B cell (primary cell): ENCODE measurements at regions not wholly inside any gene's neighbourhood (a gene's known extent, or its start where the extent isn't known, plus 50 kb on each side); places are given as distances from the start of the nearest gene placed in this dataset.

Experiments used
- ATAC-seq: fragments of 200-7000 bp; cut with Tn5 transposase; one replicate; pipeline ENCODE4 v1.10.0; 2021; ENCODE audit warnings: low read depth, mild to moderate bottlenecking, moderate number of reproducible peaks, moderate library complexity
- CTCF ChIA-PET: fragments of 350-600 bp; sonication (Branson Sonifier 250); formaldehyde crosslinking; loops from one replicate; lab custom pipeline; 2021; ENCODE audit warnings: antibody characterized with exemption, inconsistent platforms; lab: Charles Lee
- POLR2A ChIA-PET: fragments of 350-600 bp; sonication (Branson Sonifier 250); formaldehyde crosslinking; loops from one replicate; lab custom pipeline; 2021; ENCODE audit warnings: antibody characterized with exemption; lab: Charles Lee
- DNase-seq: peaks from one replicate; pipeline ENCODE4 v3.0.0; 2013
- H2AFZ ChIP-seq: 2 replicates; pipeline ENCODE4 v1.6.1; 2012; ENCODE audit warnings: mild to moderate bottlenecking, low read depth, low read length; ENCODE audit not compliant: insufficient read depth, poor library complexity, severe bottlenecking
- H3K27ac ChIP-seq, 2 donors: 1 replicate in 1 of 2; 2 replicates in 1 of 2; pipeline ENCODE4 v1.5.1; 2012 to 2013; ENCODE audit warnings: low read length in 2 of 2, mild to moderate bottlenecking in 2 of 2, moderate library complexity in 1 of 2
- H3K27me3 ChIP-seq, 4 experiments: fragments of 200-600 bp in 1 of 4; sonication (generic) in 1 of 4; replicated peaks in 1 of 4; 1 replicate in 2 of 4; 2 replicates in 2 of 4; pipeline versions ENCODE4 v1.6.1 to v1.7.0; 2013 to 2016; ENCODE audit warnings: low read length in 3 of 4, mild to moderate bottlenecking in 2 of 4, mixed read lengths in 1 of 4, moderate library complexity in 1 of 4; ENCODE audit not compliant: insufficient read depth in 4 of 4, control insufficient read depth in 3 of 4; ENCODE audit errors: control extremely low read depth in 1 of 4
- H3K36me3 ChIP-seq, 2 experiments: replicated peaks in 1 of 2; 1 replicate in 1 of 2; 2 replicates in 1 of 2; pipeline versions ENCODE4 v1.6.1 to v1.7.1; 2013; ENCODE audit warnings: low read length in 1 of 2; ENCODE audit not compliant: insufficient read depth in 2 of 2, control insufficient read depth in 1 of 2; ENCODE audit errors: control extremely low read depth in 1 of 2, extremely low read depth in 1 of 2
- H3K4me1 ChIP-seq, 2 donors: fragments of 200-600 bp in 1 of 2; sonication (generic) in 1 of 2; 1 replicate in 1 of 2; 2 replicates in 1 of 2; pipeline versions ENCODE4 v1.5.1 to v1.6.1; 2013 to 2017; ENCODE audit warnings: low read length in 2 of 2; ENCODE audit not compliant: control insufficient read depth in 2 of 2, insufficient read depth in 2 of 2
- H3K4me2 ChIP-seq: replicated peaks from 2 replicates; pipeline ENCODE3; 2012; ENCODE audit warnings: mild to moderate bottlenecking, low read depth, low read length; ENCODE audit not compliant: poor library complexity, severe bottlenecking
- H3K4me3 ChIP-seq, 5 experiments: fragments of 200-600 bp in 1 of 5; sonication (generic) in 1 of 5; 1 replicate in 3 of 5; 2 replicates in 2 of 5; pipeline versions ENCODE4 v1.5.1 to v1.7.0; 2011 to 2016; ENCODE audit warnings: low read length in 4 of 5, mild to moderate bottlenecking in 4 of 5, low read depth in 2 of 5, control low read depth in 1 of 5, moderate library complexity in 1 of 5; ENCODE audit not compliant: insufficient read depth in 1 of 5; ENCODE audit errors: control extremely low read depth in 1 of 5, extremely low read depth in 1 of 5
- H3K79me2 ChIP-seq: fragments of 200-600 bp; sonication (generic); one replicate; pipeline ENCODE4 v1.6.0; 2016; ENCODE audit warnings: low read length; ENCODE audit not compliant: control insufficient read depth, insufficient read depth
- H3K9ac ChIP-seq: fragments of 200-600 bp; sonication (generic); 2 replicates; pipeline ENCODE4 v1.6.1; 2017; ENCODE audit warnings: mild to moderate bottlenecking, low read length, moderate library complexity
- H3K9me3 ChIP-seq, 3 donors: one replicate each; pipeline versions ENCODE4 v1.6.1 to v1.7.1; 2013; ENCODE audit warnings: low read length in 2 of 3; ENCODE audit not compliant: control insufficient read depth in 2 of 3, insufficient read depth in 1 of 3; ENCODE audit errors: control extremely low read depth in 1 of 3
- H4K20me1 ChIP-seq: 2 replicates; pipeline ENCODE4 v1.6.0; 2012; ENCODE audit warnings: mild to moderate bottlenecking, low read length; ENCODE audit not compliant: insufficient read depth, control insufficient read depth, poor library complexity, severe bottlenecking
- H3K27ac Mint-ChIP-seq: one replicate; pipeline ENCODE4 v1.8.0; 2021; ENCODE audit warnings: mixed read lengths
- H3K27me3 Mint-ChIP-seq: one replicate; pipeline ENCODE4 v1.8.0; 2021; ENCODE audit warnings: mixed read lengths
- H3K4me1 Mint-ChIP-seq: one replicate; pipeline ENCODE4 v1.8.0; 2021; ENCODE audit warnings: mixed read lengths
- H3K4me3 Mint-ChIP-seq: one replicate; pipeline ENCODE4 v1.8.0; 2021; ENCODE audit warnings: mixed read lengths
- H3K9me3 Mint-ChIP-seq: one replicate; pipeline ENCODE4 v1.8.0; 2022; ENCODE audit warnings: mixed read lengths; ENCODE audit not compliant: insufficient read depth
- EZH2 ChIP-seq: IDR thresholded peaks from 2 replicates; pipeline ENCODE4 v1.6.1; 2012; ENCODE audit warnings: borderline replicate concordance, low read depth, mild to moderate bottlenecking, moderate library complexity, low read length; ENCODE audit not compliant: insufficient read depth, poor library complexity, severe bottlenecking
- WGBS: methylation state at CpG from one replicate; pipeline ENCODE4 v1.1.5; 2013; ENCODE audit warnings: missing lambda C conversion rate; ENCODE audit not compliant: insufficient coverage; 5-methylcytosine and 5-hydroxymethylcytosine counted together
- intact Hi-C: fragments of 100-400 bp; cut with micrococcal nuclease; formaldehyde crosslinking; loops from one replicate; pipeline ENCODE4 v1.10.0; 2022
- TF ChIP-seq, protein P1 (sequence below): fragments of 200-600 bp; IDR thresholded peaks from one replicate; pipeline ENCODE4 v1.8.0; 2022; ENCODE audit warnings: antibody characterized with exemption, mild to moderate bottlenecking

DNA sequence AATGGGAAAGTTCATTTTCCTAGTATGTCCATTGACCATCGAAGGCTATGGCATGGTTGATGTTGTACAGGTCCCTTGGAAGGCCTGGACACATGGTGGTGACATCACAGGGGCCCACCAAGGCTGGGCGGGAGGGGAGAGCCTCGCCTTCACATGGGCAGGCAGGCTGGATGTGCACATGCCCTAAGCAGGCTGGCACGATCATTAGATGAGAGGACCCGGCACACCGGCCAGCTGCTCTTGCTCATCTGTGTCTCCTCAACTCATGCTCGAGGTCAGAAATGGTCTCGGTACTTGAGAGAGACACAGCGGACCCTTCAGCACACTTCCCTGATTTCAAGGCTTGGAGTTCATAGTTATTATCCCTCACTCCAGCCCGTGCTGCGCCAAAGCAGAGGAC lies 416.9 kb upstream of the ZFHX3 start:
- TF ChIP-seq EZH2, result no peak
- TF ChIP-seq, protein P1, sequence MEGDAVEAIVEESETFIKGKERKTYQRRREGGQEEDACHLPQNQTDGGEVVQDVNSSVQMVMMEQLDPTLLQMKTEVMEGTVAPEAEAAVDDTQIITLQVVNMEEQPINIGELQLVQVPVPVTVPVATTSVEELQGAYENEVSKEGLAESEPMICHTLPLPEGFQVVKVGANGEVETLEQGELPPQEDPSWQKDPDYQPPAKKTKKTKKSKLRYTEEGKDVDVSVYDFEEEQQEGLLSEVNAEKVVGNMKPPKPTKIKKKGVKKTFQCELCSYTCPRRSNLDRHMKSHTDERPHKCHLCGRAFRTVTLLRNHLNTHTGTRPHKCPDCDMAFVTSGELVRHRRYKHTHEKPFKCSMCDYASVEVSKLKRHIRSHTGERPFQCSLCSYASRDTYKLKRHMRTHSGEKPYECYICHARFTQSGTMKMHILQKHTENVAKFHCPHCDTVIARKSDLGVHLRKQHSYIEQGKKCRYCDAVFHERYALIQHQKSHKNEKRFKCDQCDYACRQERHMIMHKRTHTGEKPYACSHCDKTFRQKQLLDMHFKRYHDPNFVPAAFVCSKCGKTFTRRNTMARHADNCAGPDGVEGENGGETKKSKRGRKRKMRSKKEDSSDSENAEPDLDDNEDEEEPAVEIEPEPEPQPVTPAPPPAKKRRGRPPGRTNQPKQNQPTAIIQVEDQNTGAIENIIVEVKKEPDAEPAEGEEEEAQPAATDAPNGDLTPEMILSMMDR, result no peak
- Mint-ChIP-seq H3K4me1 (no peaks in the 10 kb centered on the region), H3K27me3 (peaks cover 4% of the 10 kb centered on the region), H3K27ac (no peak overlapping the region), H3K9me3 (peaks cover 10% of the 10 kb centered on the region), H3K4me3 (no peak overlapping the region)
- Histone ChIP-seq H3K79me2 (no peaks in the 10 kb centered on the region), H3K4me1 (no peaks in the 10 kb centered on the region), H3K4me3 (no peak overlapping the region), H3K9me3 (peaks cover 0 to 9% (median 0%) of the 10 kb centered on the region in 3 donors), H3K27me3 (no peaks in the 10 kb centered on the region), H3K36me3 (no peaks in the 10 kb centered on the region), H3K27ac (no peak overlapping the region), H2AFZ (no peak overlapping the region), H3K9ac (no peak overlapping the region), H4K20me1 (no peaks in the 10 kb centered on the region), H3K4me2 (no peak overlapping the region)
- ChIA-PET CTCF (no interaction called here), POLR2A (no interaction called here)
- WGBS, result 92% methylated on average over 9 of the region's 11 CpGs
- no peak for DNase-seq
- intact Hi-C loops, result no loop called here
- no peak for ATAC-seq

DNA sequence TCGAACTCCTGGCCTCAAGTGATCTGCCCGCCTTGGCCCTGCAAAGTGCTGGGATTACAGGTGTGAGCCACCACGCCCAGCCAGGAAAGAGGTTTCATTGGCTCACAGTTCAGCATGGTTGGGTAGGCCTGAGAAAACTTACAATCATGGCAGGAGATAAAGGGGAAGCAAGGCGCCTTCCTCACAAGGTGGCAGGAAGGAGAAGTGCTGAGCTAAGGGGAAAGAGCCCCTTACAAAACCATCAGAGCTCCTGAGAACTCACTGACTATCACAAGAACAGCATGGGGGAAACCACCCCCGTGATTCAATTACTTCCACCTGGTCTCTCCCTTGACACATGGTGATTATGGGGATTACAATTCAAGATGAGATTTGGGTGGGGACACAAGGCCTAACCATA lies 411.7 kb upstream of the ZFHX3 start:
- Mint-ChIP-seq H3K27me3 (no peaks in the 10 kb centered on the region), H3K4me1 (no peaks in the 10 kb centered on the region), H3K27ac (no peak overlapping the region), H3K4me3 (no peak overlapping the region), H3K9me3 (peaks cover 13% of the 10 kb centered on the region)
- Histone ChIP-seq H3K4me3 (no peak overlapping the region), H3K27ac (no peak overlapping the region), H3K9ac (no peak overlapping the region), H2AFZ (no peak overlapping the region), H3K79me2 (no peaks in the 10 kb centered on the region), H3K27me3 (no peaks in the 10 kb centered on the region), H3K4me1 (no peaks in the 10 kb centered on the region), H3K9me3 (peaks cover 0 to 14% (median 0%) of the 10 kb centered on the region in 3 donors), H4K20me1 (no peaks in the 10 kb centered on the region), H3K4me2 (no peak overlapping the region), H3K36me3 (no peaks in the 10 kb centered on the region)
- DNase-seq (no peak), ATAC-seq (no peak)
- POLR2A ChIA-PET, result no interaction called here
- TF ChIP-seq, protein P1, result no peak
- TF ChIP-seq EZH2, result no peak
- intact Hi-C loops, result no loop called here
- 84% methylated on average over 3 of the region's 5 CpGs for WGBS
- CTCF ChIA-PET, result no interaction called here
